COLO668 (cell line): ENCODE measurements at regions not wholly inside any gene's neighbourhood (a gene's known extent, or its start where the extent isn't known, plus 50 kb on each side); places are given as distances from the start of the nearest gene placed in this dataset.
"Not testable (repeated sequence)": the region's sequence is repeated elsewhere in the genome, so short reads cannot be mapped to it uniquely, and the experiment has no call there.

Source experiments
- DNase-seq: peaks from one replicate; lab custom pipeline; 2025; ENCODE audit not compliant: unreplicated experiment; lab: John Stamatoyannopoulos, UW

- no peak for DNase-seq
These were observed 165.8 kb downstream of the ZIC4 start for GRCh38 chr3:147240581-147240980.

- no peak for DNase-seq
These were observed 168.4 kb downstream of the ZIC4 start for GRCh38 chr3:147237991-147238390.

DNA sequence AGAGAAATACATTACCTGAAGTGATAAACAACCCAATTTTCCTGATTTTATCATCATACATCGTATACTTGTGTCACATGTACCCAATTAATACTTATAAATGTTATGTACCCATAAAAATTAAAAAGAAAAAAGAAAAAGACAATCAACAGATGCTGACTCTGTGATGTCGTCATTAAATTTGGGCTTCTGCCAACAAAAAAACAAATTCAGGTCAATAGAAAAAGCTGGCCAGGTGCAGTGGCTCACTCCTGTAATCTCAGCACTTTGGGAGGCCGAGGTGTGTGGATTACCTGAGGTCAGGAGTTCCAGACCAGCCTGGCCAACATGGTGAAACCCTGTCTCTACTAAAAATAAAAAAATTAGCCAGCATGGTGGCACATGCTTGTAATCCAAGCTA lies 174.4 kb downstream of the ZIC4 start:
- DNase-seq = not testable (repeated sequence)

GRCh38 chr3:147231111-147231510 lies 175.2 kb downstream of the ZIC4 start:
- DNase-seq = no peak

DNA sequence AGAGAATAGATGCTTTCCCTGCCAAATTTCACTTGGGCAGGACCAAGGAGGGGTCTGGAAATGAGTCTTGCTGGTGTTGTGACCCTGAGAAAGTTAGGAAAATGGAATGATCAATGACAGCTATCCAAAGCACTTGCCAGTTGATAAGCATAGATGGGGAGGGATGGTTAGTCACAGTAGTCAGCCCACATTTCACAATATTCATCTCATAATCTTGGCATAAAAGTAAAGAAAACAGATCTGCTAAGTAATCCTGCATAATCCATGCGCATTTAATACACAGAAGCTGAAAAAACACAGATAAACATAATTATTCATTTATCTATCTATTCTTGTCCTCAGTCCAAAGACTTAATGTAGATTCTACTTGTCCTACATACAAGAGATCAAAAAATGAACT lies 184.1 kb downstream of the ZIC4 start:
- no peak for DNase-seq

DNA sequence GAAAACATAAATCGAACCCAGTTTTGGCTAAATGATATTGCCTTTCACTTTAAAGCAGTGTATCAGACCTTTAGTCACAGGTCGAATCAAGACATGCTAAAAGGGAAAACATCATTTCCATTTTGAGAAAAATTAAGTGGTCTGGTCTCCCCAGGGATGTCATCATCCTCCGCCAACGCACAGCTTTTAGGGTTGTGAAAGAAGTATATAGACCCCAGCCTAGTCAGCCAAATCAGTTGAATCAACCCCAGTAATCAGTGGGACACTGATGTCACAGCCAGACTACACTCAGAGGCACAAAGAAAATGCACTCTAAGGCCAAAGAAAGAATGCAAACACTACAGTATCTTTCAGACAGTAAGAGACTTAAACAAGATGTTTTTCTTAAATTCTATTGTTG lies 187.4 kb downstream of the ZIC4 start:
- no peak for DNase-seq

- no peak for DNase-seq
These were observed 190.1 kb downstream of the ZIC4 start for GRCh38 chr3:147216143-147216673.

DNA sequence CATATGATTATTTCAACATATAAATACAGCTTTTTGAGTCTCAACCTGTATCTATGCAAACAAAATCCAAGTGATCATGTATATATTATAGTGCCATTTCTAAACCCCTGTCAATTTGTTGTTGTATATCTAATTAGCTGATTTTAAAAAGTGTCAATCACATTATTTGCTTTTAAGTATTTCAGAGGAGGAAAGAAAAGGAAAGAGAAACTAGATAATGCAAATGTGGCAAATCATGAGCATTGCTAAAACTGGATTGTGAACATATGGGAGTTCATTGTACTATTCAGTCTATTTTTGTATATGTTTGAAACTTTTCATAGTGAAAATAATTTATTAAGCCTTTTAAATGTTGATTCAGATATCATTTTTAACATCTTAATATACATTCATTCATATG lies 190.7 kb downstream of the ZIC4 start:
- DNase-seq = no peak

GRCh38 chr3:147213633-147214032 lies 192.7 kb downstream of the ZIC4 start:
- no peak for DNase-seq

- DNase-seq = no peak
These were observed 195.7 kb downstream of the ZIC4 start for GRCh38 chr3:147210676-147211075.

DNA sequence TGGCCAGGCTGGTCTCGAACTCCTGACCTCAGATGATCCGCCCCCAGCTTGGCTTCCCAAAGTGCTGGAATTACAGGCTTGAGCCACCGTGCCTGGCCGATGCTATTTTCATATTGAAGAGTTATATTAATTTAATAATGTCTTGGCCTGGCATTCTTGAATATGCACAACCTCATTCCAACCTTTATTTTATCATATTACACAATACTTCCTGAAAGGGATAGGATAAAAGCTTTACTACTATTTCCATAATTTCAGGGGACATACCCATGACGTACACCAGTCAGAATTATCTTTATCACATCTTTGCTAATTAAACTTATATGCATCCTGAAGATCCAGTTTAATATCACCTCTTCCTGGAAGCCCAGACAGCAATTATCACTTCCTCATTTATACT lies 205.3 kb downstream of the ZIC4 start:
- no peak for DNase-seq

GRCh38 chr3:147200545-147200944 lies 205.8 kb downstream of the ZIC4 start:
- no peak for DNase-seq

- DNase-seq = no peak
These were observed 208.6 kb downstream of the ZIC4 start for GRCh38 chr3:147197739-147198138.

DNA sequence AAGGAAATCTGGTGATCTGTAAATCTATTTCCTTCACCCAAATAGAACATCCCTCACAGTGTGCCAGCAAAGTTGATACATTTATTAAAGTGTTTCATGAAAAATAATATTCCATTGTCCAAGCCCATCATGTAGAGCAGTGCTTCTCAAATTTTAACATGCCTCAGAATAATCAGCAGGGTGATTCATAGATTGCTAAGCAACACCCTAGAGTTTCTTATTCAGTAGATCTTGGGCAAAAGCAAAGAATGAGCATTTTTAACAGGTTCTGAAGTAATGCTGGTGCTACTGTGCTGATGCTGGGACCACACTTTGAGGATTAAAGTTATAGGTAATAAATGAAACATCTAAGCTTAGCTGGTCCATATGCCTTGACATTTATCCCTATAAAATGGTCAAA lies 210.5 kb downstream of the ZIC4 start:
- DNase-seq = no peak

DNA sequence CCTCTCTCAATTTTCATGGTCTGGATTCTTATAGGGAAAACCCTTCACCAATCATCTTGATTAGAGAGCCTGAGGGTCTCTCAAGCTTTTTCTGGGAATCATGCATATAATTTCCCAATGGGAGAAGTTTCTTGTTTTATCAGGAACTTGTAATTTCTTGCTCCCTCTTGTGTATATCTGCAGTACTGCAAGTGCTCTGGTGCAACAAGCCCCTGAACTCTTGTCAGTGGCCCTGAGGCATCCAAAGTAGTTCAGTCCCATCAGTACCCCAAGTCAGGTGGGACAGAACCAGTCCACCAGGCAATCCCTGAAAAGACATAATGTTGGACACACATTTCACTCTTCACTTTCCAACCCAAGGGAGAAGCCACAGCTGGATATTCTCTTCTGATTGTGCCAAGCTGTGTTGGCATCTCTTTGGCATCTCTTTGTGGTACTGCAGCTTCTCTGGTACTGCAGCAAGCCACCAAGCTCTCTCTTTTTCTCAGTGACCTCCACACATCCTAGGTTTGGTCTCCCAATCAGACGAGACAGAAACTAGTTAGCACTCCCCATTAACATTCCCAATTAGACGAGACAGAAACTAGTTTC lies 214.5 kb downstream of the ZIC4 start:
- DNase-seq = peak; percentile 28

DNA sequence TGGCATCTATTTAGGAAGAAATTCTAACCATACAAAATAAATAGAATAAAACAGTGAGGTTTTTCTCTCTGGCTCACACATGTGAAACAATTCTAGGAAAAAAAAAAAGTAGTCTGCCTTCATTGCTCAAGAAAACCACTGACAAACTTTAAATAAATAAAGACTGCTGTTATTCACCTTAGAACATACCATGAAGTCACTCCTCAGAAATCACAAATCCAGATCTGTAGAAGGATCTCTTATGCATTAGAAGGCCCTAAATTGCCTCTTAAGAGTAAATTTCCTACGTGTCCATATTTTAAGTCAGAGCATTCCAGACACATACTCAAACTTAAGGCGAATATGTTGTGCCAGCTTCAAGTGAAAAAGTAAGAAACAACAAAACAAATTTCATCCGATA lies 217.3 kb downstream of the ZIC4 start:
- no peak for DNase-seq

DNA sequence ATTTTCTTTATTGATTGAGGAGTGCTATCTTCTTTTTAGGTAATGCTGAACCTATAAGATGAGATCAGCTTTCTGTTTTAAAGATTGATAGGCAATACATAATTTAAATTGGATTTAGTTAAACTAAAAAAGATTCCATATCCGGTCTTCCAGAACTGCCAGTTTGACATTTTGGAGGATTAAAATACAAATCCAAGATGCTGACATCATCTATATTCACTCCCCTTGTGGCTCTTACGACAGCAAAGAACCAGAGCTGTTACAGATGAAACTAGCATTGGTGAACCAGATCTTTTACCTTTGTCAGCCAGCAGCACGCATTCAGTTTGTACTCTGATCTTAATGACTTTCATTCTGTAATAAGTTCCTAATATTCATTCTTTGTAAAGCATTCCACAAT lies 218.7 kb downstream of the ZIC4 start:
- no peak for DNase-seq

DNA sequence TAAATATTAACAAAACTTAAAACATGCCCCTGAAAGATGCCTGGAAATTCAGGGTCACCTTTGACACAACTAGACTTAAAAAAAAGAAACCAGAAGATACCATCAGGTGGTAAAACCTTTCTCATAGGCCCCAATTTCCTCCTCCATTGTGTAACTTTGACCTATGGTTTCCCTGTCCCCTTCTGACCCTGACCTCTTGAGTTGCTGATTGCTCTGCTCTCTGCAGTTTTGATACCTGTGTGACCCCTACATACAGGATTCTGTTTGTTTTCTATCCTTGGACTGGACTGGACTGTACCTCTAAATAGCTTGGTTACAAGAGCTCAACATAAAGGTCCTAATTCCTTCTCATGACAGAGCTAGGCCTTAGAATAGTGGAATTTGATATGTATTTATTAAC lies 220.6 kb downstream of the ZIC4 start:
- DNase-seq = no peak

- DNase-seq = no peak
These were observed 221.5 kb downstream of the ZIC4 start for GRCh38 chr3:147184794-147185193.

DNA sequence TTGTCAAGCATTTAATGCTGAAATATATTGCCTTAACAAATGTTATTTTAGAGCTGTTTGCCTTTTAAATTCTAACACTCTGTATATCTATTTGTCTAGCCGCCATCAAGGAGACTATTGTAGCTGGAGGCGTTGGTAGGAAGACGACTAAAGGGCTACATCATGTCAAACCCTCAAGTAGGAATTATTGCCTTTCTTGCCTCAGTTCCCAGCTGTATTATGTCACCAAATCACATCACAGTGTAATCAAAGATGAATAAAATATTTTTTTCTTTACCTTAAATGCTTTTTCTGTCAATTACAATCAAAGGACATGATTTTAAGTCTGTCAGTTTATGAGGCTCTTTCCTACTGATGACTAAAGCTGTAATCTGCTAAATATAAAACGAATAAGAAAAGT lies 233.1 kb downstream of the ZIC4 start:
- no peak for DNase-seq

GRCh38 chr3:147162743-147163142 lies 243.6 kb downstream of the ZIC4 start:
- DNase-seq = no peak

- DNase-seq = no peak
These were observed 244.5 kb downstream of the ZIC4 start for GRCh38 chr3:147161833-147162232.

- DNase-seq = no peak
These were observed 245.4 kb downstream of the ZIC4 start for GRCh38 chr3:147160984-147161383.
